ENCODE measurements at regions not wholly inside any gene's neighbourhood (a gene's known extent, or its start where the extent isn't known, plus 50 kb on each side); places are given as distances from the start of the nearest gene placed in this dataset.

DNA sequence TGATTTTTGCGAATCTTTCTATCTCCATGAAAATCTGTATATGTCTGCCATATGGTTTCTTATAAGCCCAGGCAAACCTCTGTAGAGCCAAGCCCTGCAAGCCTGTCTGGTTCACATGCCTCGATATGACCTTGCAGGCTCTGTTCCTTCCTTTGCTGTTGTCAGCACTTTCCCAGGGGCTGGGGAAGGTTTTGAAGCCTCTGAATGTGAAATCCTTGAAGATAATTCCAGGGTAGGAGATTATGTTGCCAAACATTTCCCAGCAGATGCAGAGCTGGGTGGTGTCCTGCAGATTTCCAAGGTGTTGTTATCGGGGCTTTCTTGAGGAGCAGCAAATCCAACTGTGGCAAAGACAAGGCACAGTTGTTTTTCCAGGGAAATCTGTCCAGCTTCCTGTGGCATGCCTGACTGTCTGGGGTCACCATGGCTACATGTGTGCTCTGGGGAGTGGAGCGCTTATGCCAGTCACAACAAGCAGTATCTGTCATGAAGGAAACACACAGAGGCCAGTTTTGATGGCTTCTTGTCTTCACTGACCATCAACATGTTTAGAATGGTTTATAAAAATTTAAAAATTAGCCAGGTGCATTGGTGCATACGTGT, 60.7 kb upstream of the RPS23 start:
- H3K9ac ChIP-seq (ENCODE audit: low read length), result no peak overlapping the region
- H3K27me3 ChIP-seq (replicated peaks; ENCODE audit: insufficient read depth, low read length), result no peaks in the 10 kb centered on the region
- no peak overlapping the region for H3K4me2 ChIP-seq (ENCODE audit: low read depth, low read length)
- no peak overlapping the region for H2AFZ ChIP-seq (ENCODE audit: low read length)
- no peak overlapping the region for H3K27ac ChIP-seq (ENCODE audit: low read length)
- TF ChIP-seq CTCF (IDR thresholded peaks at IDR 0.05; ENCODE audit: low read length), result no peak
- TF ChIP-seq EZH2phosphoT487 (IDR thresholded peaks at IDR 0.05; ENCODE audit: low read length), result no peak
- no peak for TF ChIP-seq EZH2 (optimal IDR thresholded peaks at IDR 0.05; ENCODE audit: low read depth, low read length)
- H3K79me2 ChIP-seq (ENCODE audit: low read length), result no peaks in the 10 kb centered on the region
- no peaks in the 10 kb centered on the region for H4K20me1 ChIP-seq (ENCODE audit: insufficient read depth, low read length)
- no peaks in the 10 kb centered on the region for H3K36me3 ChIP-seq (replicated peaks; ENCODE audit: insufficient read depth, low read length)
- H3F3A ChIP-seq (ENCODE audit: insufficient read depth, low read length), result no peaks in the 10 kb centered on the region
- H3K4me3 ChIP-seq (ENCODE audit: low read length), result no peak overlapping the region
- no peaks in the 10 kb centered on the region for H3K9me3 ChIP-seq (replicated peaks; ENCODE audit: insufficient read depth, low read length)
- no peaks in the 10 kb centered on the region for H3K9me2 ChIP-seq (replicated peaks; ENCODE audit: insufficient read depth, low read length)
- DNase-seq, result no peak
- H3K4me1 ChIP-seq (ENCODE audit: low read length), result no peaks in the 10 kb centered on the region

GRCh38 chr5:82336959-82337351, 58.8 kb upstream of the RPS23 start:
- no peak overlapping the region for H3K27ac ChIP-seq (ENCODE audit: low read length)
- no peaks in the 10 kb centered on the region for H3K4me1 ChIP-seq (ENCODE audit: low read length)
- H3K79me2 ChIP-seq (ENCODE audit: low read length), result no peaks in the 10 kb centered on the region
- DNase-seq, result no peak
- H3K9me3 ChIP-seq (replicated peaks; ENCODE audit: insufficient read depth, low read length), result no peaks in the 10 kb centered on the region
- H3F3A ChIP-seq (ENCODE audit: insufficient read depth, low read length), result no peaks in the 10 kb centered on the region
- no peak overlapping the region for H3K4me2 ChIP-seq (ENCODE audit: low read depth, low read length)
- no peak overlapping the region for H3K9ac ChIP-seq (ENCODE audit: low read length)
- TF ChIP-seq EZH2phosphoT487 (IDR thresholded peaks at IDR 0.05; ENCODE audit: low read length), result no peak
- TF ChIP-seq CTCF (IDR thresholded peaks at IDR 0.05; ENCODE audit: low read length), result no peak
- TF ChIP-seq EZH2 (optimal IDR thresholded peaks at IDR 0.05; ENCODE audit: low read depth, low read length), result no peak
- H3K4me3 ChIP-seq (ENCODE audit: low read length), result no peak overlapping the region
- H3K36me3 ChIP-seq (replicated peaks; ENCODE audit: insufficient read depth, low read length), result no peaks in the 10 kb centered on the region
- no peaks in the 10 kb centered on the region for H3K9me2 ChIP-seq (replicated peaks; ENCODE audit: insufficient read depth, low read length)
- no peak overlapping the region for H2AFZ ChIP-seq (ENCODE audit: low read length)
- H4K20me1 ChIP-seq (ENCODE audit: insufficient read depth, low read length), result no peaks in the 10 kb centered on the region
- H3K27me3 ChIP-seq (replicated peaks; ENCODE audit: insufficient read depth, low read length), result no peaks in the 10 kb centered on the region

GRCh38 chr5:82336226-82336958, 58.2 kb upstream of the RPS23 start:
- H4K20me1 ChIP-seq (ENCODE audit: insufficient read depth, low read length), result no peaks in the 10 kb centered on the region
- no peak for DNase-seq
- H3K4me1 ChIP-seq (ENCODE audit: low read length), result no peaks in the 10 kb centered on the region
- H3K79me2 ChIP-seq (ENCODE audit: low read length), result no peaks in the 10 kb centered on the region
- H3F3A ChIP-seq (ENCODE audit: insufficient read depth, low read length), result no peaks in the 10 kb centered on the region
- H3K4me2 ChIP-seq (ENCODE audit: low read depth, low read length), result no peak overlapping the region
- H3K9me2 ChIP-seq (replicated peaks; ENCODE audit: insufficient read depth, low read length), result no peaks in the 10 kb centered on the region
- no peak overlapping the region for H3K27ac ChIP-seq (ENCODE audit: low read length)
- H3K36me3 ChIP-seq (replicated peaks; ENCODE audit: insufficient read depth, low read length), result no peaks in the 10 kb centered on the region
- no peak overlapping the region for H3K4me3 ChIP-seq (ENCODE audit: low read length)
- no peak overlapping the region for H2AFZ ChIP-seq (ENCODE audit: low read length)
- H3K27me3 ChIP-seq (replicated peaks; ENCODE audit: insufficient read depth, low read length), result no peaks in the 10 kb centered on the region
- no peak for TF ChIP-seq EZH2 (optimal IDR thresholded peaks at IDR 0.05; ENCODE audit: low read depth, low read length)
- no peak for TF ChIP-seq CTCF (IDR thresholded peaks at IDR 0.05; ENCODE audit: low read length)
- no peak for TF ChIP-seq EZH2phosphoT487 (IDR thresholded peaks at IDR 0.05; ENCODE audit: low read length)
- H3K9ac ChIP-seq (ENCODE audit: low read length), result no peak overlapping the region
- H3K9me3 ChIP-seq (replicated peaks; ENCODE audit: insufficient read depth, low read length), result no peaks in the 10 kb centered on the region

Data from MM.1S (cell line).